ENCODE measurements at regions not wholly inside any gene's neighbourhood (a gene's known extent, or its start where the extent isn't known, plus 50 kb on each side); places are given as distances from the start of the nearest gene placed in this dataset.

DNA sequence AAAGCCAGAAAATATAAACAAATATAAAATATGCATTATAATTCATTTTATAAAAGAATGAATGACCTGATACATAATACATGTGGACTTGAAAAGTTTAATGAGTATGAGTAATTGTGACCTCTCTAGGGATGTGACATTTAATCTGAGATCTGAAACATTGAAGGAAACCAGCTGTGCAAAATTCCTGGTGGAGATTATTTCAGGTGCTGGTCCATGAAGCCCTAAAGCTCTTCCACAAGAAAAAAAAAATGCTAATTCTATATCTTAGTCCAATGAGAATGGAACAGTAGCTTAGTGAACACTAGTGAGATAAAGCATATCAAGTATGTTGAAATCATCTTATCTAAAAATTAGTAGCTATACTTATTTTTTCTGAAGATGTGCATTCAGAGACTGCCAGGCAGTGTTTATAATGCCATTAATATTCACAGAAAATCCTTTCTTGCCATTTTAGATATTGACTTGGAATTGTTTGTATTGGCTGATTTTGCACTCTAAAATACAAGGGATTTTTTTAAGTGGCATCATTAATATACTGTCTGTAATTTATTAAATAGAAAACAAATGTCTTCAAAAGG is 1485.9 kb downstream of the PLA2G4A start:
- TF ChIP-seq, protein P1, sequence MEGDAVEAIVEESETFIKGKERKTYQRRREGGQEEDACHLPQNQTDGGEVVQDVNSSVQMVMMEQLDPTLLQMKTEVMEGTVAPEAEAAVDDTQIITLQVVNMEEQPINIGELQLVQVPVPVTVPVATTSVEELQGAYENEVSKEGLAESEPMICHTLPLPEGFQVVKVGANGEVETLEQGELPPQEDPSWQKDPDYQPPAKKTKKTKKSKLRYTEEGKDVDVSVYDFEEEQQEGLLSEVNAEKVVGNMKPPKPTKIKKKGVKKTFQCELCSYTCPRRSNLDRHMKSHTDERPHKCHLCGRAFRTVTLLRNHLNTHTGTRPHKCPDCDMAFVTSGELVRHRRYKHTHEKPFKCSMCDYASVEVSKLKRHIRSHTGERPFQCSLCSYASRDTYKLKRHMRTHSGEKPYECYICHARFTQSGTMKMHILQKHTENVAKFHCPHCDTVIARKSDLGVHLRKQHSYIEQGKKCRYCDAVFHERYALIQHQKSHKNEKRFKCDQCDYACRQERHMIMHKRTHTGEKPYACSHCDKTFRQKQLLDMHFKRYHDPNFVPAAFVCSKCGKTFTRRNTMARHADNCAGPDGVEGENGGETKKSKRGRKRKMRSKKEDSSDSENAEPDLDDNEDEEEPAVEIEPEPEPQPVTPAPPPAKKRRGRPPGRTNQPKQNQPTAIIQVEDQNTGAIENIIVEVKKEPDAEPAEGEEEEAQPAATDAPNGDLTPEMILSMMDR (IDR thresholded peaks at IDR 0.05 in 8 of 11, conservative IDR thresholded peaks at IDR 0.05 in 3 of 11): no peak
- no peak for TF ChIP-seq POLR2AphosphoS5 (IDR thresholded peaks at IDR 0.05)
- TF ChIP-seq POLR2A (IDR thresholded peaks at IDR 0.05): no peak
